PC-9 (cell line): ENCODE measurements at regions not wholly inside any gene's neighbourhood (a gene's known extent, or its start where the extent isn't known, plus 50 kb on each side); places are given as distances from the start of the nearest gene placed in this dataset.
"Not testable (repeated sequence)": the region's sequence is repeated elsewhere in the genome, so short reads cannot be mapped to it uniquely, and the experiment has no call there.

ENCODE experiments used
- BruUV-seq: library from RNA; stranded (reverse); fragments of 400-500 nt; replicated peaks from 2 replicates; lab custom pipeline; 2021; lab: Mats Ljungman, UMichigan
- CTCF ChIA-PET: fragments of 300-600 bp; sonication (Branson Sonifier 250); formaldehyde crosslinking; loops from one replicate; lab custom pipeline; 2022; ENCODE audit warnings: antibody characterized with exemption; lab: Charles Lee
- POLR2A ChIA-PET: fragments of 300-600 bp; sonication (Branson Sonifier 250); formaldehyde crosslinking; loops from one replicate; lab custom pipeline; 2022; ENCODE audit warnings: antibody characterized with exemption; ENCODE audit not compliant: unreplicated experiment; lab: Charles Lee
- DNase-seq, 2 experiments: peaks; one replicate each; pipeline versions ENCODE4 v3.0.0 to v3.0.0-alpha.2; 2015 to 2022; ENCODE audit warnings: mixed read lengths in 1 of 2
- H2AFZ ChIP-seq: fragments of 200-600 bp; sonication (generic); 2 replicates; pipeline ENCODE4 v1.8.1; 2017; ENCODE audit warnings: antibody characterized with exemption
- H3F3A ChIP-seq: fragments of 200-600 bp; sonication (generic); 2 replicates; pipeline ENCODE4 v1.8.1; 2017; ENCODE audit warnings: antibody characterized with exemption, mild to moderate bottlenecking, low read depth; ENCODE audit not compliant: insufficient read depth
- H3K27ac ChIP-seq: fragments of 200-600 bp; sonication (generic); 2 replicates; pipeline ENCODE4 v1.6.1; 2016; ENCODE audit warnings: mixed run types
- H3K27me3 ChIP-seq: fragments of 200-600 bp; sonication (generic); 2 replicates; pipeline ENCODE4 v1.6.1; 2016; ENCODE audit warnings: low read depth, mixed run types; ENCODE audit not compliant: insufficient read depth
- H3K36me3 ChIP-seq: fragments of 200-600 bp; sonication (generic); 2 replicates; pipeline ENCODE4 v1.6.1; 2016; ENCODE audit warnings: low read depth, mixed run types
- H3K4me1 ChIP-seq: fragments of 200-600 bp; sonication (generic); replicated peaks from 2 replicates; pipeline ENCODE4 v1.6.1; 2016; ENCODE audit warnings: mixed run types; ENCODE audit not compliant: insufficient read depth
- H3K4me2 ChIP-seq: fragments of 200-600 bp; sonication (generic); 2 replicates; pipeline ENCODE4 v1.6.1; 2017; ENCODE audit warnings: mixed run types
- H3K4me3 ChIP-seq: fragments of 200-600 bp; sonication (generic); 2 replicates; pipeline ENCODE4 v1.6.1; 2016; ENCODE audit warnings: mixed run types
- H3K79me2 ChIP-seq: fragments of 200-600 bp; sonication (generic); 2 replicates; pipeline ENCODE4 v1.6.1; 2017; ENCODE audit warnings: low read depth, mixed run types
- H3K9me2 ChIP-seq: fragments of 200-600 bp; sonication (generic); 2 replicates; pipeline ENCODE4 v1.8.1; 2017; ENCODE audit warnings: mild to moderate bottlenecking; ENCODE audit not compliant: insufficient read depth
- H3K9me3 ChIP-seq: fragments of 200-600 bp; sonication (generic); 2 replicates; pipeline ENCODE4 v1.8.1; 2016; ENCODE audit warnings: low read depth; ENCODE audit not compliant: insufficient read depth
- H4K20me1 ChIP-seq: fragments of 200-600 bp; sonication (generic); 2 replicates; pipeline ENCODE4 v1.8.1; 2017; ENCODE audit not compliant: insufficient read depth
- CTCF ChIP-seq: fragments of 200-600 bp; sonication (generic); conservative IDR thresholded peaks from 2 replicates; pipeline ENCODE4 v1.6.1; 2017; ENCODE audit warnings: mixed run types, antibody characterized with exemption, mild to moderate bottlenecking, moderate library complexity
- EZH2 ChIP-seq: fragments of 200-600 bp; sonication (generic); IDR thresholded peaks from 2 replicates; pipeline ENCODE4 v1.8.0; 2017; ENCODE audit warnings: antibody characterized with exemption, low read depth
- intact Hi-C: fragments of 100-400 bp; cut with micrococcal nuclease; formaldehyde crosslinking; loops from one replicate; pipeline ENCODE4 v1.10.0; 2022; ENCODE audit not compliant: unreplicated experiment

GRCh38 chr20:59103573-59103972 is 60.0 kb upstream of the ZNF831 start:
- H3K4me1 ChIP-seq = no peaks in the 10 kb centered on the region
- no peak overlapping the region for H3K4me3 ChIP-seq
- TF ChIP-seq EZH2 = no peak
- TF ChIP-seq CTCF = no peak
- no TSS peak for BruUV-seq
- no peak overlapping the region for H3K27ac ChIP-seq
- no peaks in the 10 kb centered on the region for H3F3A ChIP-seq
- no peaks in the 10 kb centered on the region for H4K20me1 ChIP-seq
- POLR2A ChIA-PET = no interaction called here
- H3K9me3 ChIP-seq = no peaks in the 10 kb centered on the region; the same call in 1 of the 2 replicates
- no peaks in the 10 kb centered on the region for H3K36me3 ChIP-seq
- DNase-seq = no peak
- H3K9me2 ChIP-seq = no peaks in the 10 kb centered on the region
- peaks cover 96% of the 10 kb centered on the region for H3K27me3 ChIP-seq
- no peak overlapping the region for H2AFZ ChIP-seq
- no peaks in the 10 kb centered on the region for H3K79me2 ChIP-seq
- H3K4me2 ChIP-seq = no peak overlapping the region
- CTCF ChIA-PET = no interaction called here
- intact Hi-C loops = no loop called here

GRCh38 chr20:59102841-59103299 is 60.3 kb upstream of the PRELID3B start:
- H3K9me3 ChIP-seq = no peaks in the 10 kb centered on the region; the same call in 1 of the 2 replicates
- DNase-seq = no peak
- CTCF ChIA-PET = interaction anchor here (0.6 kb wide), 1 partner anchor 1217 kb away, joined by 3 read pairs; no protein-coding TSS in a partner anchor

GRCh38 chr20:59101961-59102360 is 59.4 kb upstream of the PRELID3B start:
- POLR2A ChIA-PET = no interaction called here

More at GRCh38 chr20:59102841-59103299, 60.3 kb upstream of the PRELID3B start:
- TF ChIP-seq CTCF (no peak), EZH2 (no peak)
- Histone ChIP-seq H3K4me3 (no peak overlapping the region), H3K4me1 (no peaks in the 10 kb centered on the region), H3K27ac (no peak overlapping the region), H3K9me2 (no peaks in the 10 kb centered on the region), H3K79me2 (no peaks in the 10 kb centered on the region), H3K4me2 (no peak overlapping the region), H3K27me3 (peaks cover 96% of the 10 kb centered on the region), H2AFZ (no peak overlapping the region), H4K20me1 (no peaks in the 10 kb centered on the region), H3F3A (no peaks in the 10 kb centered on the region), H3K36me3 (no peaks in the 10 kb centered on the region)
- no TSS peak for BruUV-seq
- intact Hi-C loops = no loop called here
- POLR2A ChIA-PET = no interaction called here

GRCh38 chr20:59099864-59100263 is 57.3 kb upstream of the PRELID3B start:
- H3K79me2 ChIP-seq, H3K36me3 ChIP-seq, H4K20me1 ChIP-seq, H3K9me3 ChIP-seq, DNase-seq, H2AFZ ChIP-seq, H3F3A ChIP-seq, H3K4me3 ChIP-seq, CTCF ChIA-PET, intact Hi-C loops, H3K4me1 ChIP-seq, H3K27ac ChIP-seq, POLR2A ChIA-PET, H3K4me2 ChIP-seq, H3K9me2 ChIP-seq, BruUV-seq: not testable (repeated sequence)
- peaks cover 82% of the 10 kb centered on the region for H3K27me3 ChIP-seq

More at GRCh38 chr20:59101961-59102360, 59.4 kb upstream of the PRELID3B start:
- CTCF ChIA-PET = no interaction called here
- DNase-seq = no peak
- H3K9me3 ChIP-seq = no peaks in the 10 kb centered on the region
- H3K4me3 ChIP-seq = no peak overlapping the region
- H3K27ac ChIP-seq = no peak overlapping the region
- H3K9me2 ChIP-seq = no peaks in the 10 kb centered on the region
- H3K36me3 ChIP-seq = no peaks in the 10 kb centered on the region
- intact Hi-C loops = no loop called here
- H3K79me2 ChIP-seq = no peaks in the 10 kb centered on the region
- no peaks in the 10 kb centered on the region for H4K20me1 ChIP-seq
- peaks cover 94% of the 10 kb centered on the region for H3K27me3 ChIP-seq
- no TSS peak for BruUV-seq
- no peaks in the 10 kb centered on the region for H3F3A ChIP-seq
- TF ChIP-seq EZH2 (no peak), CTCF (no peak)
- no peaks in the 10 kb centered on the region for H3K4me1 ChIP-seq
- no peak overlapping the region for H3K4me2 ChIP-seq
- H2AFZ ChIP-seq = no peak overlapping the region
